Body of pancreas (tissue), 4 donors: ENCODE measurements at regions not wholly inside any gene's neighbourhood (a gene's known extent, or its start where the extent isn't known, plus 50 kb on each side); places are given as distances from the start of the nearest gene placed in this dataset.

Experiments
- POLR2A ChIP-seq, 3 donors: fragments of 450-650 bp; IDR thresholded peaks; one replicate each; pipeline ENCODE4 v1.6.1; 2016; ENCODE audit warnings: antibody characterized with exemption in 3 of 3, mild to moderate bottlenecking in 2 of 3
- TF ChIP-seq, protein P1 (sequence below), 7 experiments: fragments of 450-650 bp in 4 of 7; fragments of 200-600 bp in 3 of 7; sonication (generic) in 3 of 7; IDR thresholded peaks; one replicate each; pipeline ENCODE4 v1.5.1; 2016 to 2019; ENCODE audit warnings: antibody characterized with exemption in 7 of 7

GRCh38 chr1:60984062-60984799, 98.1 kb upstream of the NFIA start:
- TF ChIP-seq, protein P1, sequence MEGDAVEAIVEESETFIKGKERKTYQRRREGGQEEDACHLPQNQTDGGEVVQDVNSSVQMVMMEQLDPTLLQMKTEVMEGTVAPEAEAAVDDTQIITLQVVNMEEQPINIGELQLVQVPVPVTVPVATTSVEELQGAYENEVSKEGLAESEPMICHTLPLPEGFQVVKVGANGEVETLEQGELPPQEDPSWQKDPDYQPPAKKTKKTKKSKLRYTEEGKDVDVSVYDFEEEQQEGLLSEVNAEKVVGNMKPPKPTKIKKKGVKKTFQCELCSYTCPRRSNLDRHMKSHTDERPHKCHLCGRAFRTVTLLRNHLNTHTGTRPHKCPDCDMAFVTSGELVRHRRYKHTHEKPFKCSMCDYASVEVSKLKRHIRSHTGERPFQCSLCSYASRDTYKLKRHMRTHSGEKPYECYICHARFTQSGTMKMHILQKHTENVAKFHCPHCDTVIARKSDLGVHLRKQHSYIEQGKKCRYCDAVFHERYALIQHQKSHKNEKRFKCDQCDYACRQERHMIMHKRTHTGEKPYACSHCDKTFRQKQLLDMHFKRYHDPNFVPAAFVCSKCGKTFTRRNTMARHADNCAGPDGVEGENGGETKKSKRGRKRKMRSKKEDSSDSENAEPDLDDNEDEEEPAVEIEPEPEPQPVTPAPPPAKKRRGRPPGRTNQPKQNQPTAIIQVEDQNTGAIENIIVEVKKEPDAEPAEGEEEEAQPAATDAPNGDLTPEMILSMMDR (IDR thresholded peaks at IDR 0.05) = no peak
- TF ChIP-seq POLR2A (IDR thresholded peaks at IDR 0.05) = no peak
